T-helper 2 cell treated with Interferon-gamma antibody and Interleukin-4, amounts not matched to agents 5 μg/mL and 100 μg/mL, for 36 hours (primary cell): ENCODE measurements at regions not wholly inside any gene's neighbourhood (a gene's known extent, or its start where the extent isn't known, plus 50 kb on each side); places are given as distances from the start of the nearest gene placed in this dataset.
A peak's percentile ranks its signal among the peaks of the same experiment; 100 is the strongest.

ENCODE experiments used
- DNase-seq: peaks from one replicate; pipeline ENCODE4 v3.0.0; 2021; ENCODE audit warnings: low spot score
- H3K27ac Mint-ChIP-seq: one replicate; pipeline ENCODE4 v1.8.0; 2021; ENCODE audit warnings: mild to moderate bottlenecking, mixed read lengths
- H3K27me3 Mint-ChIP-seq: one replicate; pipeline ENCODE4 v1.8.0; 2021; ENCODE audit warnings: low read depth, mixed read lengths
- H3K36me3 Mint-ChIP-seq: one replicate; pipeline ENCODE4 v1.8.0; 2021; ENCODE audit warnings: low read depth, mixed read lengths
- H3K4me1 Mint-ChIP-seq: one replicate; pipeline ENCODE4 v1.8.0; 2021; ENCODE audit warnings: low read depth, mixed read lengths
- H3K4me3 Mint-ChIP-seq: one replicate; pipeline ENCODE4 v1.8.0; 2022; ENCODE audit warnings: mild to moderate bottlenecking, moderate library complexity, mixed read lengths
- H3K9me3 Mint-ChIP-seq: one replicate; pipeline ENCODE4 v1.8.0; 2021; ENCODE audit warnings: mixed read lengths

GRCh38 chr9:103997856-103998370 is 96.2 kb upstream of the SMC2 start:
- Mint-ChIP-seq H3K4me1 (no peaks in the 10 kb centered on the region), H3K36me3 (no peaks in the 10 kb centered on the region), H3K9me3 (no peaks in the 10 kb centered on the region), H3K27me3 (no peaks in the 10 kb centered on the region), H3K27ac (no peak overlapping the region), H3K4me3 (no peak overlapping the region)
- no peak for DNase-seq

GRCh38 chr9:103999375-104000062 is 94.6 kb upstream of the SMC2 start:
- DNase-seq: no peak
- Mint-ChIP-seq H3K36me3 (no peaks in the 10 kb centered on the region), H3K4me1 (no peaks in the 10 kb centered on the region), H3K4me3 (no peak overlapping the region), H3K27ac (no peak overlapping the region), H3K27me3 (no peaks in the 10 kb centered on the region), H3K9me3 (no peaks in the 10 kb centered on the region)

- DNase-seq: no peak
- no peak overlapping the region for H3K27ac Mint-ChIP-seq
- no peak overlapping the region for H3K4me3 Mint-ChIP-seq
Observed at GRCh38 chr9:104009826-104010225, 84.3 kb upstream of the SMC2 start.

GRCh38 chr9:104022083-104022482 is 72.0 kb upstream of the SMC2 start:
- Mint-ChIP-seq H3K27me3 (no peaks in the 10 kb centered on the region), H3K9me3 (no peaks in the 10 kb centered on the region), H3K4me3 (no peak overlapping the region), H3K36me3 (no peaks in the 10 kb centered on the region), H3K27ac (no peak overlapping the region), H3K4me1 (peaks cover under 1% of the 10 kb centered on the region)
- no peak for DNase-seq

More at GRCh38 chr9:104009826-104010225, 84.3 kb upstream of the SMC2 start:
- no peaks in the 10 kb centered on the region for H3K4me1 Mint-ChIP-seq
- no peaks in the 10 kb centered on the region for H3K9me3 Mint-ChIP-seq
- H3K27me3 Mint-ChIP-seq: peaks cover 2% of the 10 kb centered on the region
- no peaks in the 10 kb centered on the region for H3K36me3 Mint-ChIP-seq

GRCh38 chr9:104025104-104025503 is 69.0 kb upstream of the SMC2 start:
- DNase-seq: no peak
- Mint-ChIP-seq H3K27me3 (no peaks in the 10 kb centered on the region), H3K4me1 (peaks cover 11% of the 10 kb centered on the region), H3K36me3 (no peaks in the 10 kb centered on the region), H3K9me3 (no peaks in the 10 kb centered on the region), H3K27ac (no peak overlapping the region), H3K4me3 (no peak overlapping the region)

GRCh38 chr9:104025945-104026344 is 68.2 kb upstream of the SMC2 start:
- no peaks in the 10 kb centered on the region for H3K36me3 Mint-ChIP-seq
- H3K9me3 Mint-ChIP-seq: no peaks in the 10 kb centered on the region
- no peaks in the 10 kb centered on the region for H3K27me3 Mint-ChIP-seq
- DNase-seq: no peak
- no peak overlapping the region for H3K27ac Mint-ChIP-seq
- peaks cover 11% of the 10 kb centered on the region for H3K4me1 Mint-ChIP-seq
- no peak overlapping the region for H3K4me3 Mint-ChIP-seq

- DNase-seq: no peak
- no peaks in the 10 kb centered on the region for H3K36me3 Mint-ChIP-seq
- H3K4me3 Mint-ChIP-seq: no peak overlapping the region
- H3K9me3 Mint-ChIP-seq: no peaks in the 10 kb centered on the region
- H3K27ac Mint-ChIP-seq: no peak overlapping the region
- no peaks in the 10 kb centered on the region for H3K27me3 Mint-ChIP-seq
- peaks cover 11% of the 10 kb centered on the region for H3K4me1 Mint-ChIP-seq
Observed at GRCh38 chr9:104027295-104027694, 66.8 kb upstream of the SMC2 start.

GRCh38 chr9:104028827-104029226 is 65.3 kb upstream of the SMC2 start:
- Mint-ChIP-seq H3K9me3 (no peaks in the 10 kb centered on the region), H3K36me3 (no peaks in the 10 kb centered on the region), H3K4me1 (peaks cover 11% of the 10 kb centered on the region), H3K4me3 (peak overlapping the region; percentile 49), H3K27me3 (no peaks in the 10 kb centered on the region), H3K27ac (no peak overlapping the region)
- DNase-seq: peak; percentile 13
